Prostate gland (tissue), 2 donors: ENCODE measurements at regions not wholly inside any gene's neighbourhood (a gene's known extent, or its start where the extent isn't known, plus 50 kb on each side); places are given as distances from the start of the nearest gene placed in this dataset.

Source experiments
- DNase-seq: peaks from one replicate; pipeline ENCODE4 v3.0.0-alpha.2; 2019; ENCODE audit warnings: low spot score
- H3K27ac ChIP-seq, 2 donors: fragments of 200-600 bp; sonication (generic); 2 replicates each; pipeline ENCODE4 v1.5.1; 2017 to 2019
- H3K27me3 ChIP-seq: fragments of 200-600 bp; sonication (generic); replicated peaks from 2 replicates; pipeline ENCODE4 v1.5.1; 2019; ENCODE audit not compliant: insufficient read depth
- H3K36me3 ChIP-seq, 2 donors: fragments of 200-600 bp; sonication (generic); 1 replicate in 1 of 2; 2 replicates in 1 of 2; pipeline versions ENCODE4 v1.5.1 to v1.8.1; 2017 to 2019
- H3K4me1 ChIP-seq: fragments of 200-600 bp; sonication (generic); replicated peaks from 2 replicates; pipeline ENCODE4 v1.5.1; 2019
- H3K4me3 ChIP-seq, 2 donors: fragments of 200-600 bp; sonication (generic); 2 replicates each; pipeline ENCODE4 v1.5.1; 2017 to 2019
- H3K9me3 ChIP-seq: fragments of 200-600 bp; sonication (generic); 2 replicates; pipeline ENCODE4 v1.5.1; 2017
- CTCF ChIP-seq, 4 experiments: fragments of 200-600 bp in 2 of 4; fragments of 450-650 bp in 2 of 4; sonication (generic) in 2 of 4; IDR thresholded peaks; 1 replicate in 3 of 4; 2 replicates in 1 of 4; pipeline ENCODE4 v1.5.1; 2016 to 2019; ENCODE audit warnings: antibody characterized with exemption in 4 of 4, mild to moderate bottlenecking in 2 of 4, moderate library complexity in 2 of 4
- POLR2A ChIP-seq: fragments of 450-650 bp; IDR thresholded peaks from one replicate; pipeline ENCODE4 v1.6.1; 2016; ENCODE audit warnings: antibody characterized with exemption, mild to moderate bottlenecking
- POLR2AphosphoS5 ChIP-seq: sonication (generic); formaldehyde crosslinking; IDR thresholded peaks from one replicate; pipeline ENCODE4 v1.6.1; 2017; ENCODE audit warnings: antibody characterized with exemption
- WGBS: methylation state at CpG from one replicate; pipeline ENCODE4 v1.1.5; 2018; 5-methylcytosine and 5-hydroxymethylcytosine counted together
- intact Hi-C: fragments of 100-400 bp; cut with DNase I; formaldehyde crosslinking; loops from one replicate; pipeline ENCODE4 v1.14.2; 2022

GRCh38 chr1:239507826-239508225 is 121.5 kb downstream of the CHRM3 start:
- DNase-seq, result no peak
- intact Hi-C loops, result no loop called here
- Histone ChIP-seq H3K9me3 (no peaks in the 10 kb centered on the region), H3K4me3 (no peak overlapping the region), H3K4me1 (no peaks in the 10 kb centered on the region), H3K27me3 (no peaks in the 10 kb centered on the region), H3K27ac (no peak overlapping the region), H3K36me3 (no peaks in the 10 kb centered on the region)
- WGBS, result 93% methylated on average over 1 of the region's 1 CpG
- no peak for TF ChIP-seq CTCF (IDR thresholded peaks at IDR 0.05)
- TF ChIP-seq POLR2A, result no peak
- TF ChIP-seq POLR2AphosphoS5, result no peak

DNA sequence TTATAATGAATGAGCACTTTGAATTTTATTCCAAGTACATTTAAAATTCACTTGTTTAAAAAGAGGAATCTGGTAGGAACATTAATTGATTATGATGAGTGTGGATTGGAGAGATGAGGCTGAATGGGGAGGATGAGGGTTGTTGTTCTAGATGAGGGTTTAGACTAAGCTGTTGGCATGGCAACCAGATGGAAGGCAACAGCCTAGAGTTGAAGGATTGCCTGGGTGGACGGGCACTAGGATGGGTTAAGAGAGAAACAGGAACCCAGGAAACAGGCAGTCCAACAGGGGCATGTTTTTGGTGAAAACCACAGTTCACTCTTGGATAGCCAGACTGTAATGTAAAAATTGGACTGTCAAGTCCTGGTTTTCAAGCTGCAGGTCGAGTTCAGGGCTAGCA is 125.5 kb downstream of the CHRM3 start:
- Histone ChIP-seq H3K4me1 (no peaks in the 10 kb centered on the region), H3K36me3 (no peaks in the 10 kb centered on the region), H3K4me3 (no peak overlapping the region), H3K27ac (no peak overlapping the region), H3K9me3 (no peaks in the 10 kb centered on the region), H3K27me3 (no peaks in the 10 kb centered on the region)
- no peak for DNase-seq
- 62% methylated on average over 2 of the region's 2 CpGs for WGBS
- intact Hi-C loops, result no loop called here
- TF ChIP-seq POLR2A (no peak), CTCF (IDR thresholded peaks at IDR 0.05) (no peak), POLR2AphosphoS5 (no peak)

DNA sequence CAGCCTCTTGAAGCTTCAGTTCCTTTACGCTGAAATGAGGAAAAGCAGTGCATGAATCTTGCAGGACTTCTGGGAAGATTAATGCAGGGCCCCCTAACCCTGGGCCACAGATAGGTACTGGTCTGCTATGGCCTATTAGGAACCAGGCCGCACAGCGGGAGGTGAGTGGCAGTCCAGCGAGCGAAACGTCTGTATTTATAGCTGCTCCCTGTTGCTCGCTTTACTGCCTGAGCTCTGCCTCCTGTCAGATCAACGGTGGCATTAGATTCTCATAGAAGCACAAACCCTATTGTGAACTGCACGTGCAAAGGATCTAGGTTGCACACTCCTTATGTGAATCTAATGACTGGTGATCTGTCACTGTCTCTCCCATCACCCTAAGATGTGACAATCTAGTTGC is 130.2 kb downstream of the CHRM3 start:
- TF ChIP-seq POLR2A (no peak), POLR2AphosphoS5 (no peak), CTCF (IDR thresholded peaks at IDR 0.05) (no peak)
- H3K4me3 ChIP-seq, result no peak overlapping the region
- no peak for DNase-seq
- intact Hi-C loops, result no loop called here
- H3K4me1 ChIP-seq, result no peaks in the 10 kb centered on the region
- H3K27ac ChIP-seq, result no peak overlapping the region
- H3K36me3 ChIP-seq, result no peaks in the 10 kb centered on the region
- H3K9me3 ChIP-seq, result no peaks in the 10 kb centered on the region
- H3K27me3 ChIP-seq, result no peaks in the 10 kb centered on the region
- 74% methylated on average over 9 of the region's 9 CpGs for WGBS

DNA sequence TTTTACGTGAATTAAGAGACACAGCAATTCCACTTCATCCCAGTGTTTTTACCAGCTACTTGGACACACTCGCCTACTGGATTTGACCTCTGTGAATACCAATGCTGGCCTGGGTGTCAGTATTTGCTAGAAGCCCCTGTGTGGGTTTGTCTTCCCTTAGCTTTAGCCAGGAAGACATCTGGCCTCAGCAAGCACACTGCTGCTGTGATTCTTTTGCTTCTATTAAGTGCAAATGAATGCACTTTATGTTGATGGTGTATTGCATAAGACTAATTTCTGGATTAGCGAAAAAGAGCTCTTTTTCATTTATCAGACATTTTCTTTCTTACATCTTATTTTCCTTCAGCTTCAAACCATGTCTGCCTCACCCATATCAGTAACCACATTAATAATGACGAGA is 140.0 kb downstream of the CHRM3 start:
- Histone ChIP-seq H3K4me1 (no peaks in the 10 kb centered on the region), H3K4me3 (no peak overlapping the region), H3K9me3 (no peaks in the 10 kb centered on the region), H3K36me3 (no peaks in the 10 kb centered on the region), H3K27ac (no peak overlapping the region), H3K27me3 (no peaks in the 10 kb centered on the region)
- no peak for DNase-seq
- intact Hi-C loops, result no loop called here
- TF ChIP-seq POLR2A (no peak), CTCF (IDR thresholded peaks at IDR 0.05) (no peak), POLR2AphosphoS5 (no peak)
- WGBS, result 93% methylated on average over 4 of the region's 4 CpGs

DNA sequence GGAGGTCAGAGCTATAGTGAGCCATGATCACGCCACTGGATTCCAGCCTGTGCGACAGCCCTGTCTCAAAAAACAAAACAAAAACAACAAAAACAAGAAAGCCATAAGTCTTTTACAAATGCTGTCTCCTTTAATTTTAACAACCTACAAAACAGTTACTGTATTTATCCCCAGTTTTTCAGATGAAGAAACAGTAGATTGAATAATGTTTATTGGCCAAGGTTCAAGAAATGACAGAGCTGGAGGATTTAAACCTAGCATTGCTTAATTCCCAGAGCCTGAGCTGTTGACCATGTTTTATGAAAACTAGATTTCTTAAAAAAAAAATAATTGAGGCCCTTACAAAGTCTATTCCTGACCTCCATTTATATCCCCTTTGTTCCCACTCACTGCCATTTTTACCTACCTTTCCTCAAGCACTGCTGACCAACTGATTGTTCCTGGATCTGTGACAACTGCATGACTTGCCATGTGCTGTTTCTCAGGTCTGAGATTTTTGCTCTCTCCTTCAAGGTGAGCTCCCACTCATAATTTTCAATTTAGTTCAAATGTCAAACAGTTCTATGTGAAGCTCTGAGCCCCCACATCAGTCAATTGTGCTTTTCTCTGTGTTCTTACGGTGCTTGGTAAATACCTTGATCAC is 140.8 kb downstream of the CHRM3 start:
- Histone ChIP-seq H3K36me3 (no peaks in the 10 kb centered on the region), H3K27ac (no peak overlapping the region), H3K27me3 (no peaks in the 10 kb centered on the region), H3K4me1 (no peaks in the 10 kb centered on the region), H3K9me3 (no peaks in the 10 kb centered on the region), H3K4me3 (no peak overlapping the region)
- intact Hi-C loops, result no loop called here
- DNase-seq, result no peak
- no peak for TF ChIP-seq POLR2A
- TF ChIP-seq CTCF (IDR thresholded peaks at IDR 0.05), result no peak
- TF ChIP-seq POLR2AphosphoS5, result no peak
- WGBS, result 84% methylated on average over 3 of the region's 3 CpGs
